Stimulated activated CD8-positive, alpha-beta memory T cell treated with anti-CD3 and anti-CD28 coated beads, Interleukin-7, amount 100 ng/mL, for 48 hours (primary cell): ENCODE measurements at regions not wholly inside any gene's neighbourhood (a gene's known extent, or its start where the extent isn't known, plus 50 kb on each side); places are given as distances from the start of the nearest gene placed in this dataset.
"Not testable (repeated sequence)": the region's sequence is repeated elsewhere in the genome, so short reads cannot be mapped to it uniquely, and the experiment has no call there.

ENCODE experiments used
- DNase-seq, 2 donors: peaks; one replicate each; pipeline ENCODE4 v3.0.0-alpha.2; 2020; ENCODE audit warnings: low read depth in 1 of 2; ENCODE audit errors: extremely low read depth in 1 of 2

GRCh38 chr7:4436936-4437335 is 245.2 kb upstream of the FOXK1 start:
- DNase-seq: no peak

- no peak for DNase-seq
These were observed 244.2 kb upstream of the FOXK1 start for GRCh38 chr7:4437916-4438315.

- DNase-seq: no peak
These were observed 243.3 kb upstream of the FOXK1 start for GRCh38 chr7:4438723-4439245.

GRCh38 chr7:4439444-4439843 is 242.7 kb upstream of the FOXK1 start:
- no peak for DNase-seq

- no peak for DNase-seq
These were observed 238.0 kb upstream of the FOXK1 start for GRCh38 chr7:4444106-4444505.

DNA sequence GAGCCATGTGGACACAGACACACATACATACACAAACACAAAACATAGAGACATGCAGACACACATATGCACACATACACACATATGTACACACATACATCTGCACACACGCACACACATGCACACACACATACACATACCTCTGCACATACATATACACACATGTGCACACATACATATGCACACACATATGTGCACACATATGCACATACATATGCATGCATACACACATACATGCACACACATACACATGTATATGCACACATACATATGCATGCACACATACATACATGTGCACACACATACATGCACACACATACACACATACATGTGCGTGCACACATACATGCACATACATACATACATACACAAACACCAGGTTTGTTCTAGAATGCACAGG is 236.3 kb upstream of the FOXK1 start:
- no peak for DNase-seq

GRCh38 chr7:4449263-4449662 is 232.8 kb upstream of the FOXK1 start:
- no peak for DNase-seq

GRCh38 chr7:4450483-4450882 is 231.6 kb upstream of the FOXK1 start:
- DNase-seq: no peak

GRCh38 chr7:4460597-4460996 is 221.5 kb upstream of the FOXK1 start:
- no peak for DNase-seq

- no peak for DNase-seq
These were observed 220.6 kb upstream of the FOXK1 start for GRCh38 chr7:4461531-4461930.

GRCh38 chr7:4468320-4469102 is 213.6 kb upstream of the FOXK1 start:
- no peak for DNase-seq

DNA sequence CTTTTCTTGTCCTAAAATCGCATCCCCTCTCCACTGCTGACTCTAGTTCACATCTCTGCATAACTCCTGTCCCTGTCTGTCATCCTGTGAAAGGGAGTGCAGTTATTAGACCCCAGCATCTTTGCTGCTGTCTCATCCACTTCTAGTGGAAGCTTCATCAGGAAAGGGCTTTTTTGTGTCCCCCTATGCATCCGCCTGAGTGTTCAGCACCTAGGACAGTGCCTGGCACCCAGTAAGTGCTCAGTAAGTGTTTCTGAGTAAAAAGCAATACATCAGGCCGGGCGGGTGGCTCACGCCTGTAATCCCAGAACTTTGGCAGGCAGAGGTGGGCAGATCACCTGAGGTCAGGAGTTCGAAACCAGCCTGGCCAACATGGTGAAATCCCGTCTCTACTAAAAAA is 211.8 kb upstream of the FOXK1 start:
- no peak for DNase-seq

- no peak for DNase-seq
These were observed 209.4 kb upstream of the FOXK1 start for GRCh38 chr7:4472728-4473127.

DNA sequence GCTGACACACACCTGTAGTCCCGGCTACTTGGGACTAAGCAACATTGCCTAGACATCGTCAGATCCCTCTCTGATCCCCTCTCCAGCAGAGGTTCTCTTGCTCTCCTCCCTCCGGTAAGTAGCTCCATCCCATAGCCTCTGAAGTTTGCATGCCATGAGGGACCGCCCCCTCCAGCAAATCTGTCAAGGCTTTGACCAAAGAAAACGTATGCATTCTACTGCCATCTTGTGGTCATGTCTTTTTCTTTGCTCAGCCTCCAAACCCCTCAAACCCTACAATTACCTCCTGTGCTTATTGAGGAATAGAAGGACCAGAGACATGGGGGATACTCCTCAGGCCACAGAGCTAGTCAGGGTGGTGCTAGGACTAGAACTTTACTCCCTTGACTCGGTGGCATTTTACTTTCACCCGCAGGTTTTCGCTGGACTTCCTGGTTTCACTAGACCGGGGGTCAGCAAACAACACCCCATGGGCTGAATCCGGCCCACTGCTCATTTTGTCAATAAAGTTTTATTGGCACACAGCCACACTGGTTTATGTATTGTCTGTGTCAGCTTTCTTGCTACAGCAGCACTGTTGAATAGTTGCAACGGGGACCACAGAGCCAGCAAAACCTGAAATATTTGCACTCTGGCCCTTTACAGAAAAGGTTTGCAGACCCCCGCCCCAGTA is 202.6 kb upstream of the FOXK1 start:
- DNase-seq: peak in 1 of 2 donors; percentile 4

DNA sequence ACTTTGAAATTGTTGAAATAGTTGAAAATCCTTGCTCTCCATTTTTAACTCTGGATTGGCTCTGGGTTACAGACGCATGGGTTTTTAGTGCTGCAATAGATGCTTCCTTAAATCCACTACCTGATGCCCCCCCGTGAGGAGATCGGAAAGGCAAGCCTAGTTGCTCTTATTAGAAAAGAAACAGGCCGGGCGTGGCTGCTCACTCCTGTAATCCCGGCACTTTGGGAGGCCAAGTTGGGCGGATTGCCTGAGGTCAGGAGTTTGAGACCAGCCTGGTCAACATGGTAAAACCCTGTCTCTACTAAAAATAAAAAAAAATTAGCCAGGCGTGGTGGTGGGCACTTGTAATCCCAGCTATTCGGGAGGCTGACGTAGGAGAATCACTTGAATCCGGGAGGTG is 202.0 kb upstream of the FOXK1 start:
- DNase-seq: not testable (repeated sequence)

DNA sequence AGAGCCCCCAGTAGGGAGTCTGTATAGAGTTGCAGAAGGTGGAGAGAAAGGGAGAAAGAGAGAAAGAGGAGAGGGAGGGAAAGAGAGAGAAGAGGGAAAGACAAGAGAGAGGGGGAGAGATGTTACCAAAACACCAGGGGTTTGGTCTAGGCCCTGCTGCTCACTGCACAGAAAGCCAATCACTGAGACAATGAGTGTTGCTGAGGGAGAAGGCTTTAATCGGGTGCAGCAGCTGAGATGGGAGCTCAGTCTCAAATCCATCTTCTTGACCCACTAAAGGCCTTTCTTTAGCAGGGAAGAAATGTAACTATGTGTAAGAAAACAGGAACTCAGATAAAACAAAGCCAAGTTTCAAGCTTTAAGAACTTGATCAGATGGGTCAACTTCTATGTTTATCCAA is 198.2 kb upstream of the FOXK1 start:
- DNase-seq: no peak

- no peak for DNase-seq
These were observed 197.6 kb upstream of the FOXK1 start for GRCh38 chr7:4484545-4484944.

DNA sequence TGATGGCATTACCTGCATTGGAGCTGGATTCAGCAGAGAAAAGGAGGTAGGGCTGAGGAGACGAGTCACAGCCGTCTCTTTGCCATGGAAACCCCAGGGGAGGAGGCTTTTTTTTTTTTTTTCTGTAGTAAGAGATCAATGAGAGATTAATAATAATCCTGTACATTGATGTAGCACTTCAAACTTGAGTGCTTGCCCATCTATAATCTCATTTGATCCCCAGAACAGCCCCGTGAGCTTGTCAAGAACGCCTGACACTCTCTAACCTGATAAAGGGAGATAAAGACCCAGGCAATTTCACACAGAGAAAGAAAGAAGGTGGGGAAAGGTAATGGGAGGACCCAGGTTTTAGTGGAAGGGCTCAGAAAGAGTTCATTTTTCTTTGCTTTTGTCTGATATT is 195.2 kb upstream of the FOXK1 start:
- DNase-seq: no peak

- not testable (repeated sequence) for DNase-seq
These were observed 185.2 kb upstream of the FOXK1 start for GRCh38 chr7:4496911-4497310.

DNA sequence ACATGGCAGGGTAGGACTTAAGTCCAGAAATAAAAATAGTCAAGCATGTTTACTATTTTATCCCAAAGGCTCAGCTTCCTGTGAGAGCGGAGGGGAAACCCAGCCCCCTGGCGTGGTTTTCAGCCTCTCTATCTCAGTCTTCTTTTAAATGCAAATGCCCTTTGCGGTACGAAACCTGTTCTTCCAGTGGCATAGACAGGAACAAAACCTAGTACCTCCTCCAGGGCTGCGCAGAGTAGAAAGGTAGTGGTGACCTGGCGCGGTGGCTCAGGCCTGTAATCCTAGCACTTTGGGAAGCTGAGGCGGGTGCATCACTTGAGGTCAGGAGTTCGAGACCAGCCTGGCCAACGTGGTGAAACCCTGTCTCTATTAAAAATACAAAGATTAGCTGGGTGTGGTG is 181.3 kb upstream of the FOXK1 start:
- DNase-seq: no peak

- not testable (repeated sequence) for DNase-seq
These were observed 174.2 kb upstream of the FOXK1 start for GRCh38 chr7:4507886-4508285.

GRCh38 chr7:4513450-4513849 is 168.6 kb upstream of the FOXK1 start:
- no peak for DNase-seq
